ENCODE measurements at regions not wholly inside any gene's neighbourhood (a gene's known extent, or its start where the extent isn't known, plus 50 kb on each side); places are given as distances from the start of the nearest gene placed in this dataset.

- H3K18ac ChIP-seq (ENCODE audit: low read length), result no peak overlapping the region
- no peak overlapping the region for H3K56ac ChIP-seq (ENCODE audit: low read length)
- no peaks in the 10 kb centered on the region for H3K27me3 ChIP-seq (ENCODE audit: insufficient read depth, low read length, poor library complexity)
- no peaks in the 10 kb centered on the region for H3K79me2 ChIP-seq (ENCODE audit: control insufficient read depth, insufficient read depth, low read length)
- H3K36me3 ChIP-seq (ENCODE audit: control insufficient read depth, insufficient read depth, low read length), result no peaks in the 10 kb centered on the region
- no peak overlapping the region for H2BK15ac ChIP-seq (replicated peaks; ENCODE audit: low read depth)
- H3K4me2 ChIP-seq (ENCODE audit: low read length), result no peak overlapping the region
- H2BK5ac ChIP-seq (ENCODE audit: low read length), result no peak overlapping the region
- no peak overlapping the region for H4K8ac ChIP-seq (ENCODE audit: low read depth, low read length)
- no peak for DNase-seq
- no peak overlapping the region for H3K23ac ChIP-seq (ENCODE audit: low read length)
- H3K79me1 ChIP-seq (ENCODE audit: low read length), result no peaks in the 10 kb centered on the region
- no peak overlapping the region for H3K27ac ChIP-seq (ENCODE audit: low read depth, low read length)
- H3K4me1 ChIP-seq (ENCODE audit: control insufficient read depth, low read depth, low read length), result no peaks in the 10 kb centered on the region
- H3K4ac ChIP-seq (ENCODE audit: low read depth, low read length), result no peak overlapping the region
- no CpG with 5 or more reads among the region's 1 CpG for WGBS (ENCODE audit: extremely low coverage, insufficient coverage, low lambda C conversion rate)
- H3K9ac ChIP-seq (ENCODE audit: low read length), result no peak overlapping the region
- H2AK5ac ChIP-seq (ENCODE audit: low read length), result no peak overlapping the region
- H3K4me3 ChIP-seq (ENCODE audit: low read length), result no peak overlapping the region
- H4K5ac ChIP-seq (ENCODE audit: low read length), result no peak overlapping the region
- no peak overlapping the region for H2BK120ac ChIP-seq (ENCODE audit: low read depth, low read length)
These were observed 54.7 kb upstream of the TPRG1 start for GRCh38 chr3:189117087-189117486.

GRCh38 chr3:189118896-189119295 is 52.9 kb upstream of the TPRG1 start:
- Histone ChIP-seq H3K79me2 (ENCODE audit: control insufficient read depth, insufficient read depth, low read length) (no peaks in the 10 kb centered on the region), H2BK15ac (replicated peaks; ENCODE audit: low read depth) (no peak overlapping the region), H3K36me3 (ENCODE audit: control insufficient read depth, insufficient read depth, low read length) (no peaks in the 10 kb centered on the region), H2AK5ac (ENCODE audit: low read length) (no peak overlapping the region), H3K4me2 (ENCODE audit: low read length) (no peak overlapping the region), H3K9ac (ENCODE audit: low read length) (no peak overlapping the region), H2BK5ac (ENCODE audit: low read length) (no peak overlapping the region), H3K27ac (ENCODE audit: low read depth, low read length) (no peak overlapping the region), H2BK120ac (ENCODE audit: low read depth, low read length) (no peak overlapping the region), H3K18ac (ENCODE audit: low read length) (no peak overlapping the region), H3K56ac (ENCODE audit: low read length) (no peak overlapping the region), H3K79me1 (ENCODE audit: low read length) (no peaks in the 10 kb centered on the region), H3K23ac (ENCODE audit: low read length) (no peak overlapping the region), H4K5ac (ENCODE audit: low read length) (no peak overlapping the region), H4K8ac (ENCODE audit: low read depth, low read length) (no peak overlapping the region), H3K4me3 (ENCODE audit: low read length) (no peak overlapping the region), H3K4me1 (ENCODE audit: control insufficient read depth, low read depth, low read length) (no peaks in the 10 kb centered on the region), H3K4ac (ENCODE audit: low read depth, low read length) (no peak overlapping the region), H3K27me3 (ENCODE audit: insufficient read depth, low read length, poor library complexity) (no peaks in the 10 kb centered on the region)
- DNase-seq, result no peak
- no CpG with 5 or more reads among the region's 1 CpG for WGBS (ENCODE audit: extremely low coverage, insufficient coverage, low lambda C conversion rate)

- Histone ChIP-seq H3K27ac (ENCODE audit: low read depth, low read length) (no peak overlapping the region), H4K5ac (ENCODE audit: low read length) (no peak overlapping the region), H2BK120ac (ENCODE audit: low read depth, low read length) (no peak overlapping the region), H3K4me2 (ENCODE audit: low read length) (no peak overlapping the region), H3K23ac (ENCODE audit: low read length) (no peak overlapping the region), H4K8ac (ENCODE audit: low read depth, low read length) (no peak overlapping the region), H3K4me1 (ENCODE audit: control insufficient read depth, low read depth, low read length) (no peaks in the 10 kb centered on the region), H3K36me3 (ENCODE audit: control insufficient read depth, insufficient read depth, low read length) (no peaks in the 10 kb centered on the region), H2BK5ac (ENCODE audit: low read length) (no peak overlapping the region), H3K79me2 (ENCODE audit: control insufficient read depth, insufficient read depth, low read length) (no peaks in the 10 kb centered on the region), H3K4me3 (ENCODE audit: low read length) (no peak overlapping the region), H3K9ac (ENCODE audit: low read length) (no peak overlapping the region), H2BK15ac (replicated peaks; ENCODE audit: low read depth) (no peak overlapping the region), H3K18ac (ENCODE audit: low read length) (no peak overlapping the region), H2AK5ac (ENCODE audit: low read length) (no peak overlapping the region), H3K79me1 (ENCODE audit: low read length) (no peaks in the 10 kb centered on the region), H3K27me3 (ENCODE audit: insufficient read depth, low read length, poor library complexity) (no peaks in the 10 kb centered on the region), H3K56ac (ENCODE audit: low read length) (no peak overlapping the region), H3K4ac (ENCODE audit: low read depth, low read length) (no peak overlapping the region)
- no peak for DNase-seq
- WGBS (ENCODE audit: extremely low coverage, insufficient coverage, low lambda C conversion rate), result no CpG with 5 or more reads among the region's 3 CpGs
These were observed 51.8 kb upstream of the TPRG1 start for GRCh38 chr3:189119950-189120349.

GRCh38 chr3:189121092-189121491 is 50.7 kb upstream of the TPRG1 start:
- no peak overlapping the region for H2BK5ac ChIP-seq (ENCODE audit: low read length)
- no peaks in the 10 kb centered on the region for H3K79me2 ChIP-seq (ENCODE audit: control insufficient read depth, insufficient read depth, low read length)
- no peak overlapping the region for H3K18ac ChIP-seq (ENCODE audit: low read length)
- no peak overlapping the region for H2AK5ac ChIP-seq (ENCODE audit: low read length)
- no peak overlapping the region for H3K23ac ChIP-seq (ENCODE audit: low read length)
- no CpG with 5 or more reads among the region's 2 CpGs for WGBS (ENCODE audit: extremely low coverage, insufficient coverage, low lambda C conversion rate)
- H4K8ac ChIP-seq (ENCODE audit: low read depth, low read length), result no peak overlapping the region
- H2BK120ac ChIP-seq (ENCODE audit: low read depth, low read length), result no peak overlapping the region
- no peak overlapping the region for H3K4me3 ChIP-seq (ENCODE audit: low read length)
- DNase-seq, result no peak
- H3K36me3 ChIP-seq (ENCODE audit: control insufficient read depth, insufficient read depth, low read length), result no peaks in the 10 kb centered on the region
- H3K56ac ChIP-seq (ENCODE audit: low read length), result no peak overlapping the region
- no peak overlapping the region for H3K4me2 ChIP-seq (ENCODE audit: low read length)
- H3K9ac ChIP-seq (ENCODE audit: low read length), result no peak overlapping the region
- H3K27ac ChIP-seq (ENCODE audit: low read depth, low read length), result no peak overlapping the region
- H3K27me3 ChIP-seq (ENCODE audit: insufficient read depth, low read length, poor library complexity), result no peaks in the 10 kb centered on the region
- H3K4me1 ChIP-seq (ENCODE audit: control insufficient read depth, low read depth, low read length), result no peaks in the 10 kb centered on the region
- no peaks in the 10 kb centered on the region for H3K79me1 ChIP-seq (ENCODE audit: low read length)
- H2BK15ac ChIP-seq (replicated peaks; ENCODE audit: low read depth), result no peak overlapping the region
- no peak overlapping the region for H4K5ac ChIP-seq (ENCODE audit: low read length)
- no peak overlapping the region for H3K4ac ChIP-seq (ENCODE audit: low read depth, low read length)
